ENCODE measurements at regions not wholly inside any gene's neighbourhood (a gene's known extent, or its start where the extent isn't known, plus 50 kb on each side); places are given as distances from the start of the nearest gene placed in this dataset.

DNA sequence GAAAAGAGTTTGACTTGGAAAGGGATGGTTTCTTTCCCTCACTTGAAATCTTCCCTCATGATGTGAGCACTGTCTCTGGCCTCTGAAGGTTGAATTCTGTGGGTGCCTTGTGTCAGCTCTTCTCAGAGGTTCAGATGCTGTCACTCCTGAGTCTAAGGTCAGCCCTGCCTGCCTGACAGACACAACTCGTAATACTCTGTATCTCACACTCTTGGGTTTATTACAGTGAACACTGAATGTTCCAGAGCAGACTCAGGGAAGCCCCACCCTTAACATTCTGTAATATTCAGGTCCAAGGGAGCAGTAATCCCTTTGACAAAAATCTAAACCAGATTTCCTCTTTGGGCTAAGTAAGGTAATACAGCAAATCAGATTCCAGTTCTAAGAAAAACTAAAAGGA lies 837.8 kb downstream of the QKI start:
- no peak for TF ChIP-seq POLR2AphosphoS5 (IDR thresholded peaks at IDR 0.05)

GRCh38 chr6:164247106-164247505 lies 832.6 kb downstream of the QKI start:
- H3K79me2 ChIP-seq (replicated peaks; ENCODE audit: insufficient read depth, low read length) = no peaks in the 10 kb centered on the region
- no peaks in the 10 kb centered on the region for H3K27me3 ChIP-seq (ENCODE audit: insufficient read depth, low read depth, low read length)
- no peak overlapping the region for H3K9ac ChIP-seq (ENCODE audit: low read length)
- no peaks in the 10 kb centered on the region for H4K20me1 ChIP-seq (ENCODE audit: insufficient read depth)
- no peaks in the 10 kb centered on the region for H3K36me3 ChIP-seq (ENCODE audit: insufficient read depth, low read length)
- H3K4me2 ChIP-seq (ENCODE audit: low read length) = no peak overlapping the region
- no peaks in the 10 kb centered on the region for H3F3A ChIP-seq (ENCODE audit: insufficient read depth, low read length, poor library complexity, severe bottlenecking)
- H3K9me3 ChIP-seq (ENCODE audit: low read length) = no peaks in the 10 kb centered on the region
- H2AFZ ChIP-seq (ENCODE audit: low read depth, low read length) = no peak overlapping the region
- H3K27ac ChIP-seq (ENCODE audit: low read length) = no peak overlapping the region
- H3K9me2 ChIP-seq (ENCODE audit: insufficient read depth, low read length) = no peaks in the 10 kb centered on the region
- H3K4me3 ChIP-seq (ENCODE audit: low read length) = no peak overlapping the region
- TF ChIP-seq EP300 (conservative IDR thresholded peaks at IDR 0.05; ENCODE audit: poor library complexity, severe bottlenecking) = no peak
- no peak for TF ChIP-seq MXI1 (conservative IDR thresholded peaks at IDR 0.05; ENCODE audit: poor library complexity, severe bottlenecking)
- TF ChIP-seq CTCF (IDR thresholded peaks at IDR 0.05; ENCODE audit: poor library complexity, severe bottlenecking) = no peak
- no peak for TF ChIP-seq TAF1 (IDR thresholded peaks at IDR 0.05; ENCODE audit: low read depth)
- no peak for TF ChIP-seq EZH2 (IDR thresholded peaks at IDR 0.05; ENCODE audit: borderline replicate concordance, insufficient read depth, low read length, poor library complexity, severe bottlenecking)
- no peak for TF ChIP-seq RAD21 (conservative IDR thresholded peaks at IDR 0.05)
- TF ChIP-seq, protein P1, sequence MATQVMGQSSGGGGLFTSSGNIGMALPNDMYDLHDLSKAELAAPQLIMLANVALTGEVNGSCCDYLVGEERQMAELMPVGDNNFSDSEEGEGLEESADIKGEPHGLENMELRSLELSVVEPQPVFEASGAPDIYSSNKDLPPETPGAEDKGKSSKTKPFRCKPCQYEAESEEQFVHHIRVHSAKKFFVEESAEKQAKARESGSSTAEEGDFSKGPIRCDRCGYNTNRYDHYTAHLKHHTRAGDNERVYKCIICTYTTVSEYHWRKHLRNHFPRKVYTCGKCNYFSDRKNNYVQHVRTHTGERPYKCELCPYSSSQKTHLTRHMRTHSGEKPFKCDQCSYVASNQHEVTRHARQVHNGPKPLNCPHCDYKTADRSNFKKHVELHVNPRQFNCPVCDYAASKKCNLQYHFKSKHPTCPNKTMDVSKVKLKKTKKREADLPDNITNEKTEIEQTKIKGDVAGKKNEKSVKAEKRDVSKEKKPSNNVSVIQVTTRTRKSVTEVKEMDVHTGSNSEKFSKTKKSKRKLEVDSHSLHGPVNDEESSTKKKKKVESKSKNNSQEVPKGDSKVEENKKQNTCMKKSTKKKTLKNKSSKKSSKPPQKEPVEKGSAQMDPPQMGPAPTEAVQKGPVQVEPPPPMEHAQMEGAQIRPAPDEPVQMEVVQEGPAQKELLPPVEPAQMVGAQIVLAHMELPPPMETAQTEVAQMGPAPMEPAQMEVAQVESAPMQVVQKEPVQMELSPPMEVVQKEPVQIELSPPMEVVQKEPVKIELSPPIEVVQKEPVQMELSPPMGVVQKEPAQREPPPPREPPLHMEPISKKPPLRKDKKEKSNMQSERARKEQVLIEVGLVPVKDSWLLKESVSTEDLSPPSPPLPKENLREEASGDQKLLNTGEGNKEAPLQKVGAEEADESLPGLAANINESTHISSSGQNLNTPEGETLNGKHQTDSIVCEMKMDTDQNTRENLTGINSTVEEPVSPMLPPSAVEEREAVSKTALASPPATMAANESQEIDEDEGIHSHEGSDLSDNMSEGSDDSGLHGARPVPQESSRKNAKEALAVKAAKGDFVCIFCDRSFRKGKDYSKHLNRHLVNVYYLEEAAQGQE (IDR thresholded peaks at IDR 0.05; ENCODE audit: borderline replicate concordance) = no peak
- TF ChIP-seq SMC3 (conservative IDR thresholded peaks at IDR 0.05; ENCODE audit: poor library complexity) = no peak
- no peak for TF ChIP-seq POLR2AphosphoS5 (IDR thresholded peaks at IDR 0.05)

More for the DNA sequence above, 837.8 kb downstream of the QKI start:
- Histone ChIP-seq H3K27ac (ENCODE audit: low read length) (no peak overlapping the region), H3K36me3 (ENCODE audit: insufficient read depth, low read length) (no peaks in the 10 kb centered on the region), H3K9me2 (ENCODE audit: insufficient read depth, low read length) (no peaks in the 10 kb centered on the region), H3K79me2 (replicated peaks; ENCODE audit: insufficient read depth, low read length) (no peaks in the 10 kb centered on the region), H3K4me2 (ENCODE audit: low read length) (no peak overlapping the region), H4K20me1 (ENCODE audit: insufficient read depth) (no peaks in the 10 kb centered on the region), H3K4me3 (ENCODE audit: low read length) (no peak overlapping the region), H3K27me3 (ENCODE audit: insufficient read depth, low read depth, low read length) (no peaks in the 10 kb centered on the region), H2AFZ (ENCODE audit: low read depth, low read length) (no peak overlapping the region), H3K9ac (ENCODE audit: low read length) (no peak overlapping the region), H3K9me3 (ENCODE audit: low read length) (no peaks in the 10 kb centered on the region), H3F3A (ENCODE audit: insufficient read depth, low read length, poor library complexity, severe bottlenecking) (no peaks in the 10 kb centered on the region)

DNA sequence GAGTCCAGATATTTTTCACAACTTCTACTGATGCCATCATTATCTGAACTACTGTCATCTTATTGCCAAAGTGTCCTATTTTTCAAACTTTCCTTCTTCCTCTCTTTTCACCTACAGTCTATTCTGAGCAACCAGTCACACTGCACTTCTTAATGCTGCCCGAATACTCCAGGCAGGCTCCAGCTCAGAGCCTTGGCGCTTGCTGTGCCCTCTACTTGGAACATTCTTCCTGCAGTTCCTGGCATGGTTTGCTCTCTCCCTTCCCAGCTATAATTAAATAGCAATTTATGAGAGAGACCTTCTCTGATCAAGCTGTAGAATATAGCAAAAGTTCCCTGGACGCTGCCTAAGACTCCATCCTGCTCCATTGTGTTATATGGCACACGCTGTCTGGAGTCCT lies 831.6 kb downstream of the QKI start:
- no peaks in the 10 kb centered on the region for H4K20me1 ChIP-seq (ENCODE audit: insufficient read depth)
- H3K4me3 ChIP-seq (ENCODE audit: low read length) = no peak overlapping the region
- H3K9ac ChIP-seq (ENCODE audit: low read length) = no peak overlapping the region
- no peaks in the 10 kb centered on the region for H3K9me2 ChIP-seq (ENCODE audit: insufficient read depth, low read length)
- no peak overlapping the region for H3K27ac ChIP-seq (ENCODE audit: low read length)
- no peaks in the 10 kb centered on the region for H3K9me3 ChIP-seq (ENCODE audit: low read length)
- no peaks in the 10 kb centered on the region for H3K27me3 ChIP-seq (ENCODE audit: insufficient read depth, low read depth, low read length)
- no peak overlapping the region for H2AFZ ChIP-seq (ENCODE audit: low read depth, low read length)
- no peaks in the 10 kb centered on the region for H3F3A ChIP-seq (ENCODE audit: insufficient read depth, low read length, poor library complexity, severe bottlenecking)
- no peaks in the 10 kb centered on the region for H3K79me2 ChIP-seq (replicated peaks; ENCODE audit: insufficient read depth, low read length)
- no peak overlapping the region for H3K4me2 ChIP-seq (ENCODE audit: low read length)
- TF ChIP-seq, protein P1 (IDR thresholded peaks at IDR 0.05; ENCODE audit: borderline replicate concordance) = no peak
- TF ChIP-seq CTCF (IDR thresholded peaks at IDR 0.05; ENCODE audit: poor library complexity, severe bottlenecking) (no peak), TAF1 (IDR thresholded peaks at IDR 0.05; ENCODE audit: low read depth) (no peak), EP300 (conservative IDR thresholded peaks at IDR 0.05; ENCODE audit: poor library complexity, severe bottlenecking) (no peak), RAD21 (conservative IDR thresholded peaks at IDR 0.05) (no peak), MXI1 (conservative IDR thresholded peaks at IDR 0.05; ENCODE audit: poor library complexity, severe bottlenecking) (no peak), SMC3 (conservative IDR thresholded peaks at IDR 0.05; ENCODE audit: poor library complexity) (no peak)
- H3K36me3 ChIP-seq (ENCODE audit: insufficient read depth, low read length) = no peaks in the 10 kb centered on the region

Measured in neural cell (in vitro differentiated cells).